ENCODE measurements at regions not wholly inside any gene's neighbourhood (a gene's known extent, or its start where the extent isn't known, plus 50 kb on each side); places are given as distances from the start of the nearest gene placed in this dataset.

GRCh38 chr18:59963229-59963628 lies 63.4 kb downstream of the PMAIP1 start:
- CTCF ChIA-PET = no interaction called here
- intact Hi-C loops (cut with micrococcal nuclease; ENCODE audit: unreplicated experiment) = no loop called here

GRCh38 chr18:59961070-59961469 lies 61.3 kb downstream of the PMAIP1 start:
- POLR2A ChIA-PET = no interaction called here
- H3K4me1 Mint-ChIP-seq (ENCODE audit: low read depth, unreplicated experiment) = no peaks in the 10 kb centered on the region

More at GRCh38 chr18:59963229-59963628, 63.4 kb downstream of the PMAIP1 start:
- no peak for TF ChIP-seq CTCF (IDR thresholded peaks at IDR 0.05; ENCODE audit: insufficient read depth in 1 of 2, low read depth in 1 of 2, low read length in 1 of 2, severe bottlenecking in 1 of 2, unreplicated experiment in 1 of 2)
- H3K4me3 ChIP-seq (ENCODE audit: low read depth, low read length) = no peak overlapping the region
- no peaks in the 10 kb centered on the region for H3K27me3 ChIP-seq (replicated peaks; ENCODE audit: control insufficient read depth, insufficient read depth, low read length)
- Mint-ChIP-seq H3K36me3 (ENCODE audit: insufficient read depth, unreplicated experiment) (no peaks in the 10 kb centered on the region), H3K27me3 (ENCODE audit: insufficient read depth, unreplicated experiment) (peaks cover 5% of the 10 kb centered on the region), H3K4me3 (ENCODE audit: unreplicated experiment) (no peak overlapping the region), H3K9me3 (ENCODE audit: unreplicated experiment) (no peaks in the 10 kb centered on the region), H3K4me1 (ENCODE audit: low read depth, unreplicated experiment) (no peaks in the 10 kb centered on the region), H3K27ac (ENCODE audit: unreplicated experiment) (no peak overlapping the region)
- POLR2A ChIA-PET = no interaction called here
- H3K4me1 ChIP-seq = no peaks in the 10 kb centered on the region
- H3K36me3 ChIP-seq (ENCODE audit: control insufficient read depth, insufficient read depth, low read length) = no peaks in the 10 kb centered on the region
- no peak for DNase-seq
- no TSS peak for BruUV-seq (replicated peaks)
- no peaks in the 10 kb centered on the region for H3K9me3 ChIP-seq

GRCh38 chr18:59960272-59960671 lies 60.5 kb downstream of the PMAIP1 start:
- intact Hi-C loops (cut with micrococcal nuclease; ENCODE audit: unreplicated experiment) = no loop called here
- BruUV-seq (replicated peaks) = no TSS peak
- H3K9me3 Mint-ChIP-seq (ENCODE audit: unreplicated experiment) = no peaks in the 10 kb centered on the region
- H3K4me1 Mint-ChIP-seq (ENCODE audit: low read depth, unreplicated experiment) = no peaks in the 10 kb centered on the region
- no peak overlapping the region for H3K4me3 Mint-ChIP-seq (ENCODE audit: unreplicated experiment)
- no peaks in the 10 kb centered on the region for H3K36me3 Mint-ChIP-seq (ENCODE audit: insufficient read depth, unreplicated experiment)
- H3K27ac Mint-ChIP-seq (ENCODE audit: unreplicated experiment) = no peak overlapping the region
- POLR2A ChIA-PET = no interaction called here
- no peaks in the 10 kb centered on the region for H3K36me3 ChIP-seq (ENCODE audit: control insufficient read depth, insufficient read depth, low read length)
- H3K4me1 ChIP-seq = no peaks in the 10 kb centered on the region
- no peak for TF ChIP-seq CTCF (IDR thresholded peaks at IDR 0.05; ENCODE audit: insufficient read depth in 1 of 2, low read depth in 1 of 2, low read length in 1 of 2, severe bottlenecking in 1 of 2, unreplicated experiment in 1 of 2)
- H3K4me3 ChIP-seq (ENCODE audit: low read depth, low read length) = no peak overlapping the region
- H3K27me3 Mint-ChIP-seq (ENCODE audit: insufficient read depth, unreplicated experiment) = peaks cover 5% of the 10 kb centered on the region
- CTCF ChIA-PET = no interaction called here
- no peaks in the 10 kb centered on the region for H3K9me3 ChIP-seq
- DNase-seq = no peak
- H3K27me3 ChIP-seq (replicated peaks; ENCODE audit: control insufficient read depth, insufficient read depth, low read length) = no peaks in the 10 kb centered on the region

More at GRCh38 chr18:59961070-59961469, 61.3 kb downstream of the PMAIP1 start:
- Histone ChIP-seq H3K9me3 (no peaks in the 10 kb centered on the region), H3K4me1 (no peaks in the 10 kb centered on the region), H3K27me3 (replicated peaks; ENCODE audit: control insufficient read depth, insufficient read depth, low read length) (no peaks in the 10 kb centered on the region), H3K4me3 (ENCODE audit: low read depth, low read length) (no peak overlapping the region), H3K36me3 (ENCODE audit: control insufficient read depth, insufficient read depth, low read length) (no peaks in the 10 kb centered on the region)
- Mint-ChIP-seq H3K9me3 (ENCODE audit: unreplicated experiment) (no peaks in the 10 kb centered on the region), H3K27ac (ENCODE audit: unreplicated experiment) (no peak overlapping the region), H3K4me3 (ENCODE audit: unreplicated experiment) (no peak overlapping the region), H3K36me3 (ENCODE audit: insufficient read depth, unreplicated experiment) (no peaks in the 10 kb centered on the region), H3K27me3 (ENCODE audit: insufficient read depth, unreplicated experiment) (peaks cover 5% of the 10 kb centered on the region)
- no peak for TF ChIP-seq CTCF (IDR thresholded peaks at IDR 0.05; ENCODE audit: insufficient read depth in 1 of 2, low read depth in 1 of 2, low read length in 1 of 2, severe bottlenecking in 1 of 2, unreplicated experiment in 1 of 2)
- DNase-seq = no peak
- CTCF ChIA-PET = no interaction called here
- intact Hi-C loops (cut with micrococcal nuclease; ENCODE audit: unreplicated experiment) = no loop called here
- BruUV-seq (replicated peaks) = no TSS peak

Measured in Caco-2 (cell line).